HG02588 (cell line): ENCODE measurements at regions not wholly inside any gene's neighbourhood (a gene's known extent, or its start where the extent isn't known, plus 50 kb on each side); places are given as distances from the start of the nearest gene placed in this dataset.
"Not testable (repeated sequence)": the region's sequence is repeated elsewhere in the genome, so short reads cannot be mapped to it uniquely, and the experiment has no call there.

Experiments used
- ATAC-seq: cut with Tn5 transposase; IDR thresholded peaks from one replicate; pipeline ENCODE4 v1.9.1; 2021; ENCODE audit warnings: mild to moderate bottlenecking, moderate library complexity; ENCODE audit not compliant: unreplicated experiment

GRCh38 chr3:135539854-135540253, 425.7 kb upstream of the PPP2R3A start:
- ATAC-seq = no peak

DNA sequence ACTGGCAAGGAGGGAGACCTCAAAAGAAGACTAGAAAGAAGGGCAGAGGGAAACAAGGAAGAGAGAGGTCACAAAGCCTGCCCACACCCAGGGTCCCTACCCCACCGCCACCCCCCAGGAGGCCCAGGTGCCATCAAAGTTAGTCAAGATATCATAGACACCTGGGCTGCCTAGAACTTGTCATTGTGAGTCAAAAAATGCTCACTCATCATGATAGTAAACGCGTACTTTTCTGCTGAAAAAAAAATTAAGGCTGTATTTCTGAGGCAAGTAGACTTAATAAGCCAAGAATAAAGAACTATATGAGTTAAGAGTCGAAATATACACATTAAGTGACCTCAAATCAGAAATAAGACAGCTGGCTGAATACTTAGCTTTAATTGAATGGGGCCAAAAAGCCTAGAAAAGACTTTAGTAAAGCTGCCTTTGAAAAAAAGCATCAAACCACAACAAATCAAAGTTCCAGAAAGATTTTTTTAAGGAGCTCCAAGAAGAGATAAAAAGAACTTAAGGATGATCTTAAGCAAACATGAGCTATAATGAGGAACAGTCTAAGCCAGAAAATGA, 415.5 kb upstream of the PPP2R3A start:
- no peak for ATAC-seq

GRCh38 chr3:135556174-135556573, 409.4 kb upstream of the PPP2R3A start:
- no peak for ATAC-seq

DNA sequence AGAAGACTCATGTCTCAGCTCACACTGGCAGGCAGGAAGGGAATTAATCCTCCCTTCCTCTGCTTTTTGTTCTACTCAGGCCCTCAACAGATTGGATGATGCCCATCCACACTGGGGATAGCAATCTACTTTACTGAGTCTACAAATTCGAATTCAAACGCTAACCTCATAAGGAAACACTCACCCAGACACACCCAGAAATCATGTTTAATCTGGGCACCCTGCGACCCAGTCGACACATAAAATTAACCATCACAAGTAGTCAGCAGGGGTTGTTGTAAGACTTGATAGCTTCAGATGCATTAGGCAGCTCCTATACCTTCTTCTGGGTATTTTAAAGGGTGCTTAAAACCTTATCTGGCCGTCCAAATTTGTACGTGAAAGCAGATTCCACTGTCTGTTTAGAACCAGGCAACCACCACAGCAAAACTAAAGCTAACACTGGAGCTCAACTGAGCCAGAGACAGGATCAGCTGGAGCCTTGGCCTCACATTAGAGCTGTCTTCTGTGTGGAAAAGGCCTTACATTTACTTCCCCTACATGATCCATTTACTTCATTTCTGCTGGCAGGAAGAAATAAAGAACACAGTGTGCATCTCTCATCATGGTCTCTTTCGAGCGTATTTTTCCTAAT, 407.3 kb upstream of the PPP2R3A start:
- ATAC-seq = no peak

GRCh38 chr3:135558906-135559305, 406.6 kb upstream of the PPP2R3A start:
- ATAC-seq = no peak

GRCh38 chr3:135559802-135560201, 405.7 kb upstream of the PPP2R3A start:
- no peak for ATAC-seq

DNA sequence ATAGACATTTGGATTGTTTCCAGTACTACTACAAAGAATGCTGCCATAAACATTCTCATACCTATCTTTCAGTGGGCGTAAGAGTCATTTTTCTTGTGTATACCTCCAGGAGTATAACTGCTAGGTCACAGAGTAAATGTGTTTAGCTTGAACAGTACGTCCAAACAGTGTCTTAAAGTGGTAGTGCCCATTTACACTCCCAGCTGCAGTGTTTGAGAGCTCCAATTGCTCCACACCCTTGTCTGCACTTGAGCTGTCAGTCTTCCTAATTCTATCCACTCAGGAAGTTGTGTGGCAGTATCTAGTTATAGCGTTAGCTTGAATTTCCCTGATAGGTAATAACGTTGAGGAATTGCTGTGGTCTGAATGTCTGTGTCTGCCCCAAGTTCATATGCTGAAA, 404.7 kb upstream of the PPP2R3A start:
- no peak for ATAC-seq

DNA sequence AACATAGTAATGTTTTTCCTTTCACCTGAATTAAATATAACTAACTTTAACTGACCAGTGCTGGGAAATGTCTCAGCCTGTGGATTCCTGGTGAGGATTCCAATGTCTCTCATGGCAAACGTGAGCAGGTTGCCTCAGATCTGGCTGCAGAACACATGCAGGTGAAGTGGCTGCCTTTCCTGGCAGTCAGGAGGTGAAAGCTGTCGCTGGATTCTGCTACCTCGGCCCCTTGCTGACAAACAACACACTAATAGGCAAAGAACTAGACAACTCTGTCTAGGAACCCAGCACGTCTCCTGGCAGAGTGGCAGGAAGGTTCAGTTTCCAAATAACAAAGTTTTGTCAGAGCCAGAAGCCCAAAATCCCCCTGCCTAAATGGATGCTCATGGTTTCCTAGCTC, 400.8 kb upstream of the PPP2R3A start:
- ATAC-seq = no peak

DNA sequence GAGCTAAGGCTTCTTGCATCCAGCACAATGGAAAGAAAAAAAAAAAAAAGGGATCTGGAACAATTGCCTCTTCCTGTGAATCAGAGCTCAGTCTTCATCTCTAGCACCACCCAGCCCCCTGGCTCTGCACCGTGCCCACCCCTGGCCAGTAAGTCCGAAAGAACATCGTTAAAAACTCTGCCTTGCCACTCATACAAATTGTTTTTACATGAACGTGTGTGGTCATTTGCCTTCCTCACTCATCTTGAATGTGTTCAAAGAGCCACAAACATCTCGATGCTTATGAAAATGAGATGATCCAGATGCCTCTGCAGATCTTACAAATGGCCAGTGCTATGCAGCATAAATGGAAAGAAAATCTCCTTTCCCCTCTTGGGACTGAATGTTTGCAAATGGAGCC, 400.0 kb upstream of the PPP2R3A start:
- no peak for ATAC-seq

DNA sequence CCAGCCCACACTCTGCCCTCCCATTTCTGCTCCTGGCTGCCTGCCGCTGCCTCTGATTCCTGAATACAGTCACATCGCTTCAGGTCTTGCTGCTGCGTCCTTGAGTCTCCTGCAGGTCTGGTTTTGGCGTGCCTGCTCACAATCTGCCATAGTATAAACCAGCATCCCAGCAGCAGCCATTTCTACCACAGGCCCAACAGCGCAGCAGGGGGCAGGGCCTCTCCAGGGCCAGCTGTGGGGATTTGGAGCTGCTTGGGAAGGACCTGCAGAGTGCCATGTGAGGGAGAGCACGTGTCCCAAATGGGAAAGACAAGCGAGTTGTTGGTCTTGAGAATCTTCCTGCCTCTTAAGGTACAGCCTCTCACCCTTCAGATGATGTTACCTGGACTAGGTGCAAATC, 398.3 kb upstream of the PPP2R3A start:
- no peak for ATAC-seq

DNA sequence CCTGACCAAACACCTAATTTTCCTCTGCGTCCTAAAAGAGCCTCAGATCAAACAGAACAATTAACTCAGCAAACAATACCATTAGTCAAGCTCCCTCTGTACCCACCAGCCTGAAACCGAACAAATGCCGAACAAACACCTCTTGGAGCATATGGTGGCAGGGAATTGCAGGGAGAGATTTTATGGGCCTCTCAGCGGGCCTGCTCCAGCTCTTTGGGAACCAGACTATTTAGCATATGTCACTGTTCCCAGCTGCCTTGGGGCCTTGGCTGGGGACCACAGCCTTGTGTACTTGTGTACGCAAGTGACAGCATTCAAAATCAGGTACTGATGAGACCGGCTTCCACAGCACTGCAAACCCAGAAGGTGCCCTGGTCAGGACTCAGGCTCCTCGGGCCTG, 388.8 kb upstream of the PPP2R3A start:
- no peak for ATAC-seq

DNA sequence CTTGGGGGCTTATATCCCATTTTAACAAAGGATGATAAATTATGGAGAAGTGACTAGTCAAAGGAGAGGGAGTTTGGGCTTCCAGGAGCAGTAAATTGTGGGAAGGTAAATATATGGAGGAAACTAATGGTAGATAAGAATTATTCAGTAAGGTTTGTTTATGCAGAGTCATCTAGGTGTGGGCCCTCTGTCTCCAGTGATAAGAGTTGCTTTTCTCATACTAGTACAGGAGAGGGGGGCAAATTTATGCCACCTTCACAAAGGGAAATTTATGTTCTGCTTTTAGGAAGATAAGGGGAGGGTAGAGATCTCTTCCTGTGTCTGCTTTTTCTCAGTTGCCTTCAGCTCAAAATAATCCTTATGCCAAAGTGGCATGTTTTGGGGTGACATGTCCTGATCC, 383.7 kb upstream of the PPP2R3A start:
- ATAC-seq = no peak

DNA sequence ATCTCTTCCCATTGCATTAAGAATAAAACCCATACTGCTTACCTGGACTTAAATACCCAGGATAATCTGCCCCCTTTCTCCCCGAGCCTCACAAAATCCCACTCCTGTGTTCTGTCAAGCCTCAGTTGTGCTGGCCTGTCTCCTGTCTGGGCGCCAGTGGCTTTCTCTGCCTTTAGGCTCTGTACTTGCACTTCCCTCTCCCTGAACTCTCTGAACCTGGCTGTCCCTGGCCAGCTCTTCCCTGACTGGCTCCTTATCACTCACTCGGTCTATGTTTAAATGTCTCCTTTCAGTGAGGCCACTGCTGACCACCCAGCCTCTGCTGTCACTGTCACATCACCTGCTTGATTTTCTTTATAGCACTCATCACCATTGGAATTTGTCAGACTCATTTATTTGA, 382.7 kb upstream of the PPP2R3A start:
- ATAC-seq = no peak

DNA sequence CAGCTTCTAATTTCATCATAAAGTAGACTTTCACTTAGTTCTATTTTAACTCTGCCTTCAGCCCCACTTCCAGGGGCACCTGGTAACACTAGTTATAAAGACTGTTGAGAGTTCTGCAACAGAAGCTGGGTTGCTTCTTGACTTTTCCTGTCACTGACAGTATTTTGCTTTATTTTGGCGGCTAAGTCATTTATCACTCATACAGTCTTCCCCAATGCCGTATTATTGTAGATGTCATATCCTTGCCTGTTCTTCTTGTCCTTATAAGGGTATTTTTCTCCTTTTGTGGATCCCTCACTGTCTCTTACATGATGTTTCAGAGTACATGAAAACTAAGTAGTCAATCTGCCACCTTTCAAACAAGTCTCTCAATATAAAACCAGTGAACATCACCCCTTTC, 369.0 kb upstream of the PPP2R3A start:
- ATAC-seq = no peak

GRCh38 chr3:135597855-135598254, 367.7 kb upstream of the PPP2R3A start:
- no peak for ATAC-seq

GRCh38 chr3:135598597-135598996, 366.9 kb upstream of the PPP2R3A start:
- ATAC-seq = no peak

GRCh38 chr3:135604512-135604911, 361.0 kb upstream of the PPP2R3A start:
- ATAC-seq = not testable (repeated sequence)

GRCh38 chr3:135618123-135618522, 347.4 kb upstream of the PPP2R3A start:
- ATAC-seq = no peak

DNA sequence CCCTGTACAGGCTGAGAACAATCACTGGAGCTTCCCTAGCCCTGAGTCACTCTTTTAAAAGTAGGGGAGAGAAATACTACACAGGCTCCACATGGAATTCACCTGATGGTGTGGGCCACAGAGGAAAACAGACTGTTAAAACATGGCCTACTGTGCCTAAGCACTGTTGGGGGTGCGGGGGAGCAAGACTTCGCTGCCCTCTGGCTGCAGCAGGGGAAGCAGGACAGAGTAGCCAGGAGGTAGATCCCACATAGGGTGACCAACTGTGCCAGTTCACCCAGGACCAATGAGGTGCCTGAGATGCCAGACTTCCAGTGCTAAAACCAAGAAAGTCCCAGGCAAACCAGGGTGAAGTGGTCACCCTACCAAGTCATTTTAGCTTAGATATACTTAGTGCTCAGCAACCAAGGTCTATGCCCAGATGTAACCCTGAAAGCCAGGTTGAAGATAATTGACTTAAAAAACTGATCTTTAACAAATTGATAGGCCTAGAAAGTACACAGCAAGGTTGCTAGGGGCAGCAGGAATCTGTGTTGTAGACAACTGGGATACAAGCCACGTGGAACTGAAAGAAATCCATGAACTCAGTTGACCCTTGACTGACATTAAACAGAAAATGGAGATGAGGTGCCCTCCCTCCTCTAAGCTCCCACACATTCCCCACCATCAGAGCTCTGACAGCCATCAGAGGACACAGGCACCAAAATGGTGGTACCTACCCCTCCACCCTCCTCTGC, 344.2 kb upstream of the PPP2R3A start:
- ATAC-seq = no peak

DNA sequence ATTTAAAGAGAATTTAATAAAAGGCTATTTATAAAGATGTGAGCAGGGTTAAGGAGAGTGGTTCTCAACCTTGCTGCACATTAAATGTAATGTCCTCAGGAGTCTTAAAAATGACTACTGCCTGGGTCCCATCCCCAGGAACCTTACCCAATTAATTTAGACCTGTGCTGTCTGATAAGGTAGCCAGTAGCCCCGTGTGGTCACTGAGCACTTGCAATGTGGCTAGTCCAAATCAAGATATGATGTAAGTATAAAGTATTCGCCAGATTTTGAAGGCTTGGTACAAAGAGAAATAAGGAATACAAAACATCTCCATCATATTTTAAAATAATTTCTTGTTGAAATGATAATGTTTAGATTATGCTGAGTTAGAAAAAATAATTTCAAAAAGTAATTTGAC, 343.3 kb upstream of the PPP2R3A start:
- ATAC-seq = no peak

DNA sequence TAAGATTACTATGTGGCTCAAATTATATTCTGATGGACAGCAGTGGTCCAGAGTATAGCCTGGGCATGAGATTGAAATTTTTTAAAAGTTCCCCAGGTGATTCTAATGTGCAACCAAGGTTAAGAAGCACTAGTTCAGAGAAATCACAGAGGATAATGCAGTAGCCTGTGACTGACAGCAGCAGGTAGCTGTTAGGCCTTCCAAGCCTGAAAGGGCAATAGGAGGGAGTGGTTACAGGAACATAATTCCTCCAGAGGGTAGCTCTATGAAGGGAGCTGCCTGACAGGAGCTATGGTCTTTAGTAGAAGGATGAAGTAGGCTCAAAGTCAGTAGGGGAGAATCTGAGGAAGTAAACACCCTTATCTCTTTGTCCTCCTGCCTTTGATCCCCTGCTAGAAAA, 342.9 kb upstream of the PPP2R3A start:
- ATAC-seq = no peak

- no peak for ATAC-seq
These were observed 342.0 kb upstream of the PPP2R3A start for GRCh38 chr3:135623558-135623957.
